Cardiac muscle cell (in vitro differentiated cells and primary cell): ENCODE measurements at regions not wholly inside any gene's neighbourhood (a gene's known extent, or its start where the extent isn't known, plus 50 kb on each side); places are given as distances from the start of the nearest gene placed in this dataset.

Experiments used
- DNase-seq, 2 donors: peaks; one replicate each; pipeline versions ENCODE4 v3.0.0 to v3.0.0-alpha.2; 2010 to 2017; ENCODE audit warnings: low read depth in 1 of 2, low spot score in 1 of 2
- H3K27ac ChIP-seq: fragments of 200-600 bp; sonication (generic); 2 replicates; pipeline ENCODE4 v1.5.1; 2016
- H3K27me3 ChIP-seq: fragments of 200-600 bp; sonication (generic); 2 replicates; pipeline ENCODE4 v1.6.0; 2016; ENCODE audit warnings: control low read depth
- H3K36me3 ChIP-seq: fragments of 200-600 bp; sonication (generic); 2 replicates; pipeline ENCODE4 v1.5.1; 2016; ENCODE audit warnings: control low read depth
- H3K4me1 ChIP-seq: fragments of 200-600 bp; sonication (generic); 2 replicates; pipeline ENCODE4 v1.8.1; 2017; ENCODE audit warnings: low read depth, mild to moderate bottlenecking, mixed run types
- H3K4me3 ChIP-seq: fragments of 200-600 bp; sonication (generic); 2 replicates; pipeline ENCODE4 v1.5.1; 2016; ENCODE audit warnings: mild to moderate bottlenecking
- H3K9me3 ChIP-seq: fragments of 200-600 bp; sonication (generic); 2 replicates; pipeline ENCODE4 v1.5.1; 2017; ENCODE audit warnings: low read depth, mild to moderate bottlenecking, control low read depth
- TF ChIP-seq, protein P1 (sequence below): IDR thresholded peaks from 2 replicates; pipeline ENCODE4 v1.5.1; 2012; ENCODE audit warnings: low read depth, mild to moderate bottlenecking, low read length

DNA sequence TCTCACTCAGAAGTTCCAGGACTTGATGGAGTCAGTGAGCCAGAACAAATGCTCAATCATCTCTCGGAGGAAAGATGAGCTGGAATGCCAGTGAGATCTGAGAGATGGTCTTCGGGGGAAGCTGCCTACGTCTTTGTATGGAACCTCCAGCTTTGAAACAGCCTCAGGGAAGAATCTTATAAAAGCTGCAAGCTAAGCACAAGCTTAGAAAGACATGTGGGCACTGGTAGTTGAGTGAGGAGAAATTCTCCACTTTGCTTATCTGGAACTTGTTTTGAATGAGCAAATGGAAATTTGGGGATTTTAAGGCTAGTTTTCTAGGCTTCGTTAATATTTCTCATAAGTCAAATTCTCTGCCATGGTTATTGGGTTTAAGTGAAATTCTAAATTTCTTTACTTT is 594.4 kb downstream of the QKI start:
- Histone ChIP-seq H3K9me3 (no peaks in the 10 kb centered on the region), H3K27ac (no peak overlapping the region), H3K4me1 (no peaks in the 10 kb centered on the region), H3K36me3 (no peaks in the 10 kb centered on the region), H3K4me3 (no peak overlapping the region), H3K27me3 (no peaks in the 10 kb centered on the region)
- DNase-seq = no peak
- TF ChIP-seq, protein P1, sequence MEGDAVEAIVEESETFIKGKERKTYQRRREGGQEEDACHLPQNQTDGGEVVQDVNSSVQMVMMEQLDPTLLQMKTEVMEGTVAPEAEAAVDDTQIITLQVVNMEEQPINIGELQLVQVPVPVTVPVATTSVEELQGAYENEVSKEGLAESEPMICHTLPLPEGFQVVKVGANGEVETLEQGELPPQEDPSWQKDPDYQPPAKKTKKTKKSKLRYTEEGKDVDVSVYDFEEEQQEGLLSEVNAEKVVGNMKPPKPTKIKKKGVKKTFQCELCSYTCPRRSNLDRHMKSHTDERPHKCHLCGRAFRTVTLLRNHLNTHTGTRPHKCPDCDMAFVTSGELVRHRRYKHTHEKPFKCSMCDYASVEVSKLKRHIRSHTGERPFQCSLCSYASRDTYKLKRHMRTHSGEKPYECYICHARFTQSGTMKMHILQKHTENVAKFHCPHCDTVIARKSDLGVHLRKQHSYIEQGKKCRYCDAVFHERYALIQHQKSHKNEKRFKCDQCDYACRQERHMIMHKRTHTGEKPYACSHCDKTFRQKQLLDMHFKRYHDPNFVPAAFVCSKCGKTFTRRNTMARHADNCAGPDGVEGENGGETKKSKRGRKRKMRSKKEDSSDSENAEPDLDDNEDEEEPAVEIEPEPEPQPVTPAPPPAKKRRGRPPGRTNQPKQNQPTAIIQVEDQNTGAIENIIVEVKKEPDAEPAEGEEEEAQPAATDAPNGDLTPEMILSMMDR = no peak

DNA sequence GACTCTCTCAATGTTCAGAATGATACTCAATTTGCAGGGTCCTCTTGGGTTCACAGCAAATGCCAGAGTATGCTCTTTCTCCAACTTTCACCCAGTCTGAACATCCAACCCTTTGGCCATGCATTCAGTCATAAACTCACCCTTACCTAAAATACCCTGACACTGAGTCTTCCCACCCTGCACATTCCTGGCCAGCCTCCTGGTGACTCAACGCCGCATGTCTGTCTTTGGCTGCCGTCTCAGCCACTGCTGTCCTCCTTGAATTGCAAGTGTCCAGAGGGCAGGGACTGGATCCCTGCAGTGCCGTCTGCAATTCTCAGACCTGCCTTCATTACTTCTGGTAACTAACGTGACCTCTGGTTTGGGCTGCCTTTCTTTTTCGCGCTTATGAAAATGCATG is 593.4 kb downstream of the QKI start:
- Histone ChIP-seq H3K27me3 (no peaks in the 10 kb centered on the region), H3K4me1 (no peaks in the 10 kb centered on the region), H3K9me3 (no peaks in the 10 kb centered on the region), H3K4me3 (no peak overlapping the region), H3K27ac (no peak overlapping the region), H3K36me3 (no peaks in the 10 kb centered on the region)
- DNase-seq = no peak
- TF ChIP-seq, protein P1 = no peak

DNA sequence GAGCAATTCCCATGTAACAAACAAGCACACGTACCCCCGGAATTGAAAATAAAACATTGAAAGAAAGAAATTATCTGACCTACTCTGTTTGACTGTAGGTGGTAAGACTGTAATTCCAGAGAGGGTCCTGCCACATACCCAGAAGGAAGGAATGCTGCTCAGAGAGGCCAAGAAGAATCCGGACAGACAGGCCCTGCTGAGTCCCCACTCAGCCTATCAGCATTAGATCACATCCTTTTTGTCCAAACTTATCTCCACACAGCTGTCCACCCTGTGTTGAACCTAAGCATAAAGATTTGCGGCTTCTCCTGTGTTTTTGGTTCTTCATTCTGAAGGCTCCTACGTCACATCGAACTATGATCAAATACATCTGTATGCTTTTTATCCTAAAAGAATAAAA is 591.9 kb downstream of the QKI start:
- no peak overlapping the region for H3K27ac ChIP-seq
- H3K36me3 ChIP-seq = no peaks in the 10 kb centered on the region
- H3K27me3 ChIP-seq = no peaks in the 10 kb centered on the region
- H3K9me3 ChIP-seq = no peaks in the 10 kb centered on the region
- no peak overlapping the region for H3K4me3 ChIP-seq
- DNase-seq = no peak
- TF ChIP-seq, protein P1 = no peak
- no peaks in the 10 kb centered on the region for H3K4me1 ChIP-seq

DNA sequence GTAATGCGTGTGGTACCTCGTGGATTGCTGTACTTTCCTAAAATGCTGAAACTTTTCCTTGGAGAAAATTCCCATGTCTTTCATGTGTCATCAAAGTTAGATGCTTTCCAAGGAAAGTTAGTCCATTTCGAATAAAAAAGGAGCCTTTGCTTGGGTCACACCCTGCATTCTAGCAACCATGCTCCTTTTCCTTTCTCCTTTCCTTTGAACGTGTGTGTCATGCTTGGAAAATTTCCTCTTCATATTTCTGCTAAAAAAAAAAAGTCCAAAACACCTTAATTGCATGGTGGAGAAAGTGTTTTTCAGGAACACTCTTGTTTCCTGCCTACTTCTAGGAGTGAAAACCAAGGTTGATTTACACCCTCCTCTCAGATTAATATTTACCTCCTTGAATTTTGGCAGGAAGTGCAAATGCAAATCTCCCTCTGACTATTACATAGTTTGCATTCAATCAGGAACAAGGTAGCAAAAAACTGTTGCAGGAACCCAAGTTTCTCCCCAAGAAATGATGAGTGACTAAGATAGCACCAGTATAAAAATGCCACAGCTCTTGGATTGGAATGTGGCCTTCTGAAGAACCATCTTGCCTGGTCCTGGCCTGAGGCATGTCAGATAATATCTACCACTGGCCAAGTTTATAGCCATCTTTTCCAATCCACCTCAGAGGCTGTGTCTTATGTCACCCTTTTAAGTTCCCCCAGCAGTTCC is 590.6 kb downstream of the QKI start:
- no peaks in the 10 kb centered on the region for H3K27me3 ChIP-seq
- no peak for DNase-seq
- no peaks in the 10 kb centered on the region for H3K4me1 ChIP-seq
- H3K4me3 ChIP-seq = no peak overlapping the region
- TF ChIP-seq, protein P1 = no peak
- H3K27ac ChIP-seq = no peak overlapping the region
- H3K36me3 ChIP-seq = no peaks in the 10 kb centered on the region
- no peaks in the 10 kb centered on the region for H3K9me3 ChIP-seq

DNA sequence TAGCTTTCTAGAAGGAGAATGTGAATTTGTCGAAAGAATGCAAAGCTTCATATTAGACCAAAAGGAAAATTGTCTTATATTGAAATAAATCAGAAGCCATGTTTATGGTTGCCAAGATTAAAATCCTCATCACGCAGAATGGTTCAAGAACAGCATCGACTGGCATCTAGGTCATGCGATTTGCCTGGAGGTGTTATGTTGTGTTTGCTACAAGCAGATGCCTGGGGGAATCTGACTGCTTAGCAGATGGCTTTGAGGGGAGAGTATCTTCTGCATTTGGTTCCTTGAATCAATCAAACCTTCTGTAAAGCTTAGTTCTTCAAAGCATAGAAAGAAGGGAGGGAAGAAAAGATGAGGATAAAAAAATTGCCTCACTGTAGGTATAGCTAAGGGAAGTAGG is 585.8 kb downstream of the QKI start:
- TF ChIP-seq, protein P1 = no peak
- Histone ChIP-seq H3K4me3 (no peak overlapping the region), H3K27ac (no peak overlapping the region), H3K9me3 (no peaks in the 10 kb centered on the region), H3K27me3 (no peaks in the 10 kb centered on the region), H3K4me1 (no peaks in the 10 kb centered on the region), H3K36me3 (no peaks in the 10 kb centered on the region)
- no peak for DNase-seq
